HG02943 (cell line): ENCODE measurements at regions not wholly inside any gene's neighbourhood (a gene's known extent, or its start where the extent isn't known, plus 50 kb on each side); places are given as distances from the start of the nearest gene placed in this dataset.

Experiments used
- ATAC-seq: cut with Tn5 transposase; IDR thresholded peaks from one replicate; pipeline ENCODE4 v1.9.1; 2021; ENCODE audit warnings: mild to moderate bottlenecking, low read depth, moderate library complexity; ENCODE audit not compliant: unreplicated experiment

DNA sequence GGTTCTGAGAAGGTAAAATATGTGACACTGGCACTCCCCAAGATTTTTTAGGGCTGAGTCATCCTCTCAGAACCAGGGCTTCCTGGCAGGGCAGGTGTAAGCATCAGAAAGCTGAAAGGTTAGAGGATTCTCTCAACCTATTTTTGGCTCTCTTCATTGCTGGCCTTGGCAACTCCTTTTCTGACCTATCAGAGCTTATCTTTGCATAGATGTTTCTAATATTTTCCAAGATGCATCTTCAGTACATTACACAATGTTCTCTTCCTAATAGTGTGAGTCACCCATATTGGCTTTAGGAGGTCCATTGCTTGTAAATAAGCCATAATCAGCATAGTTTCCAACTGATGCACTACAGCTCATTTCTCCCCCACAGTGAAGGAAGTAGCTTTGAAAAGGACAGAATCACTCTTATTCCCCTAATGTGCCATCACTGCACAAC, 2008.4 kb upstream of the PIK3C3 start:
- ATAC-seq, result no peak

DNA sequence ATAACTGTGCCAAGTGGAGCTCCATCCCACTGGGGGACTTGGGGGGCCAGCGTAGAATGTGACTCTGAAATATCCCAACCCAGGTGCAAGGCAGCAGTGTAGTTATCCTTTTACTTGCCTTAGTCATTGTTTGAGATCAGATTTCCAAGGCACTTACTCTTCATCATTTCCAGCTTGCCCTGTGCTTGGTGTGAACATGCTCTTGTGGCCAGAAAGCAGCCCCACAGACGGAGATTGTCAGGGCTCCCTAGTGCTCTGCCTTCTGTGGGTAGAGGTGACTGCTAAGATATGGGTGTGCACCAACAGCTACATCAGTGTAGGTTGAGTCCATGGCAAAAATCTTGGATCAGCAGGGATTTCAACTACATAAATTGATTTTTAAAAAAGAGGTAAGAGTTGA, 2010.0 kb upstream of the PIK3C3 start:
- ATAC-seq, result no peak

DNA sequence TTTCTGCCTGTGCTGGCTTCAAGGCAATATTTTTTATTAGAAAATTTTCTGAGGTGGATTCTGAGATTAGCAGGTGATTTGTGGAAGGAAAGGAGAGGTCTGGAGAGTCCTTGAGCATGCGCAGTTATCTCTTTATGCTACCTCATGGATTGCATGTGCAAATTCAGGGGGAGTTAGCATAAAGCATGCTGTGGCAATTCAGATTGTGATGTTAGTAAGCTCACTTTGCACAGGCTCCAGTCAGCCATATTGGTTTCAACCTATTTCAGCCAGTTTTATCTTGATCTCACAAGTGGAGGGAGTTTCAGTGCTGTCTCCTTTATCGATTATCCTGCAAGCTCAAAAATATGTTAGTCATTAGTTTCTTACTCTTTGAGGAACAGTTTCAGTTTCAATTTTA, 2012.3 kb upstream of the PIK3C3 start:
- ATAC-seq, result no peak

DNA sequence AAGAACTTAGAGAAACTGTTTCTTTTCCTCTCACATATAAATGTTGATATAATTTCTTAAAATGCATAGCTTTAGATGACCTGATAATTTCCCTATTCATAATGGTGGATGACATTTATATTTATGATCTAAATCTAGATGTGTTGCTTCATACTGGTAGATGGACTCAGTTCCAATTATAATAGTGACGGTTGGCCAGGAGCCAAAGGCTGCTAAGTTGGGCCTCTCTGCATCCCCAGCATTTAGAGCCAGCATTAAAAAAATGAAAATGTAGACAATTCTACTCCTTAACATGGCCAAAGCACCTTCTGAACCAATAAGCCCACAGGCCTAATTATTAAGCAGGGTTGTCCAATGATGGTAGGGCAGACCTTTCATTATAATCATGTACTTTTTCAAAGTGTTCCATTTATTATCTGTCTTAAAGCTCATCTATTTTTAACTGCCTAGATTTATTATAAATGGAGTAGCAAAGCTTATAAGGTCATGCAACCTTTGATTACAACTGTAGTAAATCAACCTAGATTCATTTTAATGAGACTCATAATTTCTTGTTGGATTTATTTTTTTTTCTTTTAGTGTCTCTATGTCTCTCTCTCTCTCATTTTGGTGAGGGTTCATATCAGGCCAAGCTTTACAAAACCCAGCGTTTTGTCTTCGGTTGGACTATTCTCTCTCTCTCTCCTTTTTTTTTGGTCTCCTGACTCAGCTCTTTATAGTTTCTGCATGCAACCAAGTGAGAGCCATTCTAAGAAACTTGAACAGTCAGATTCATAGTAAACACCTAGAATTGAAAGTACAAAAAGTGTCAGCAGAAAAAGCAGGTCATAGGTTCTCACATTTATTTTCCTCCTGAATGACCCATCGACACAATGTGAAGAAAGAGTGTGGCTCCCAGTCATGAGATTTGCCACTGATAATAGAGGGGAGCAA, 2016.1 kb upstream of the PIK3C3 start:
- ATAC-seq, result no peak

DNA sequence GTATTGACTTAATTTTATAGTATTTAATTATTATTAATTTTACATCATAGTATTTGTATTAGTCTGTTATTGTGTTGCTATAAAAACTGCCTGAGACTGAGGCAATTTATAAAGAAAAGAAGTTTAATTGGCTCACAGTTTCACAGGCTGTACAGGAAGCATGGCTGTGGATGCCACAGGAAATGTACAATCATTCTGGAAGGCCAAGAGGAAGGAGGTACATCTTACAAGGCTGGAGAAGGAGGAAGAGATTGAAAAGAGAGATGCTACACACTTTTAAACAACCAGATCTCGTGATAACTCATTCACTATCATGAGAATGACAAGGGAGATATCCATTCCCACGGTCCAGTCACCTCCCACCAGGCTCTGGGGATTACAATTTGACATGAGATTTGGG, 2019.4 kb upstream of the PIK3C3 start:
- no peak for ATAC-seq

DNA sequence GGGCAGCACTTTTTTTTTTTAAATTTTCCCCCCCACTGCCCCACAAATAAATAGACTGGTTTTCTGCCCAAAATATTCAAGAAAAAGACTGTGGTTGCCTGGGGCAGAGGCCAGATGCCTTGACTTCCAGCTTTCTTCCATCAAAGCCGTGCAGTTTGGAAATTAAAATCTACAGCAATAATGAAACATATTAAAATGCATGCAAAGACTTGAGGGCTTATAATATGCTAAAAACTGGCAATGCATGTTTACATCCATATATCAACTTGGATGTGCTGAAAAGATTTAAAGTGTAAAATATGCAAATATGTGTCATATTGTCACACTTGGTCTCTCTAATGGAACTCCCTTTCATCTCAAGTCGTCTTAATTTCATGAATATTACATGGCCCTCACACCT, 2036.2 kb upstream of the PIK3C3 start:
- ATAC-seq, result no peak

DNA sequence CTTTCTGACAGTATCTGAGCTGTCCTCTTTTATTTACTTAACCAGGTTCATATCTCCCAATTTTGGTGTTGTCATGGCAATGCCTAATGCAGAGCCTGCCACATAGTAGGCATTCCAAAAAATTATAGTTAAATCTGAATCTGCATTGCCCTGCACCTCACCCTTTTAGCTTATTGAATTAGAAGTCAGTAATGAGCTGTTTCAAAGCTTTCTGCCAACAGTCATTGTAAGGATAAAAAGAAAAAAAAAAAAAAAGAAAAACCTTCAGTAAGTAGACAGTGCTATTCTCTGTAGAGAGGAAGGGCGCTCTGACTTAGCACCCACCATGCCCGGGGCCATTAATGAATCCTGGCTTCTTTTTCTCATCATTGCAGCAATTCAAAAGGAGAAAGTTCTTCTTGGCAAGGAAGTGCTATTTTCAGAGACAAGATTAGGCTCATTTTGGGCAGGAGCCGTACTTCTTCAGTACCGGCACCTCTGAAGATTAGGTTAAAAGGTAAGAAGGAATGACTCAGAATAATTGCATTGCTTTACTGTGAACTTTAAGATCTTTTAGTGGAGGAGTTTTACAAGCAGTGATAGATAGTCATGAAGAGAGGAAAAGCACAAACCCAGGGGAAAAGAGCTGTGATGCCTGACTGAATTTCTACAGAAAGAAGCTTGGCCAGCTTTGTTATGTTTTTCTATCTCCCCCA, 2041.2 kb upstream of the PIK3C3 start:
- ATAC-seq, result no peak

DNA sequence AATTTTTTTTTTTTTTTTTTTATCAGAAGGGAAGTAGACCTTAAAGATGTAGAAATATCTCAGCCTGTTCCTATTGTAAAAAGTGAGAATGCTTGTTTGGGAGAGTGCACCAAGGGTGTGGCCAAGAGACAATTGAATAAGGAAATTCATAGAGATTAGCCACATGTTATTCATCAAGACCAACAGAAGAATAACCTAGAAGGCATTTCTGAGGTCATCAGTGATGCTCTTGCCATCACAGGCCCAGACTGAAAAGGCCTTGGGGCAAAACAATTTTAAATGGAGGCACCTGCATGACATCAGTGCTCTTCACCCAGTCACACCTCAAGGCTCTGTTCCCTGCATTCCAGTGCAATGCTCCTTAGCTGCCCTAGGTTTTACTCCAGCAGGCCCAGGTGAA, 2043.3 kb upstream of the PIK3C3 start:
- ATAC-seq, result no peak

DNA sequence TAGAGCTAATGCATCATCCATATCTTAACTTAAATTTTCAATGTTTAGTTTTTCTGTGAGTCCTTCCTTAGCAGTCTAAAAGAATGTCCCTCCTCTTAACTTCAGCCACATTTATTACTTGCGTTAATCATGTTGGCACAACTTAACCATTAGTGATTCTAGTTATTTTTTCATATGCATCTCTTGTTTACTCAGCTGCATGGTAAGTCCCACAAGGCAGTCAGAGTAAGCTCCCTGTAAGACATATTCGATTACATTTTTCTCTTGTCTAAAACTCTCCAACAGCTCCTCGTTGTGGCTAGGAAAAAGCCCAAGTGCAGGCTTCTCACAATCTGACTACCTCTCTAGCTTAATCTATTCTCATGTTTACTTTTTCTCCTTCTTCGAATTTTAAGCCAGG, 2045.3 kb upstream of the PIK3C3 start:
- no peak for ATAC-seq

DNA sequence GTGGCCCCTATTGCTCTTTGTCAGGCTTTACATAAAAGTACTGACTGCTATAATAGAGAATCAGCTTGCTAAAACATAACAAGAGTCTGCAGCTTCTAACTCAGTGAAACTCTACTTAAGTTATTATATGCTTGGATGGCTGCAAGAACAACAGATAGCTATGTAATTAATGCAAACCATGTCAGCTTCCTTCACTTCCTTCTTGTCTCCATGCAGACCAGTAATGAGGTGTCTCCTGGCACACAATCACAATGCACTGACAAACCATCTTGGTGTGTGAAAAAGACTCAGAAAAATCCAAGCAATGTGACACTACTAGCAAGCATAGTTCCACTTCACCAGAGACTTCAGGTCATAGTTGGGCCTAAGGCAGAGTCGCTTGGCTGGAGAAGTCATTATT, 2068.9 kb upstream of the PIK3C3 start:
- no peak for ATAC-seq

DNA sequence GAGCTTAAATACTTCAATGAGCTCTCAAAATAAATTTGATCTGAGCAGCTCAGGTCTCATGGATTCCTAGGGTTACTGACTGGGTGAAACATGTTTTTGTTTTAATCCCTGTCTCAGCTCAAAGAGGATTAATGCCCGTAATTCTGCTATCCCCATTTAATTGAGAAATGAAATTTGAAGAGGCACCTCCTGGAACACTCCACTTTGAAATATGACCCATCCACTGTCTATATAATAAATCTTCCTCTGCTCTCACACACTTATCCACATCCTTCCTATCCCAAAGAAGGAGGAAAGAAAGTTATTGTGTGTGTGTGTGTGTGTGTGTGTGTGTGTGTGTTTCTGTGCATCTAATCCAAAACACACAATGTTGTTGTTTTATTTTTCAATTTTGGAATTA, 2082.4 kb upstream of the PIK3C3 start:
- no peak for ATAC-seq

DNA sequence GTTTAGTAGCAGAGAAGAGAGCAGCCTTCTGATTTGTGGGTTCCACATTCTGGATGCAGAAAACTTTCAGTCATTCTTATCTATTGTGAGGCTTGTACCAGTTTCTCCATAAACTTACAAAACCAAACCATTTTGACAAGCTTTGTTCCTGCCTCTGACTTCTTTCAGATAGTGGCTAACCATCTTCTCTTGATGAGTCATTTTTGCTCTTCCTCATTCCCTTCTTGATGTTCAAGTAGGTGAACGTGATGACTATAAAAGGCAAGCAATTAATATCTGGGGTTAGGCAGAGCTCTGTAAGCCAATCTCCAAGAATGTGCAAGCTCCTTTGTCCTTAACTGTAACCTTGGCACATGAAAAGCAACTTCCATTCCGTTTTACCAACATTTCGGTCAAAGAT, 2083.1 kb upstream of the PIK3C3 start:
- no peak for ATAC-seq

DNA sequence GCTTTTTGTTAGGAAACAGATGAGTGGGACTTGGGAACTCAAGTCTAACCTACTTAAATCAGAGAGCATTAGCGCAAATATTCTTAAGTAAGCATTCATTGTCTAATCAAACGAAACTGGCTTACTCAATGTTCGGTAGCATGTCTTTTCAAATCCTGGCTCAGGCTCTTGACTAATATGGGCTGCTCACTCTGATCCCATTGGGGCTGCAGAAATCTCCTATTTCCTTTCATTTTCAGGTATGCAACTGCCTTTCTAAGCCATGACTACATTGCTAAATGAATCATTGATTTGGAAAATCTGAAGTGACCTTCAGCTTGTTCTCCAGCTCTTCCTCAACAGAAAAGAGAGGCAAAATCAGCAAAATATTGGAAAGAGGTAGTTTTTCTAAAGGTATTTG, 2084.4 kb upstream of the PIK3C3 start:
- no peak for ATAC-seq

DNA sequence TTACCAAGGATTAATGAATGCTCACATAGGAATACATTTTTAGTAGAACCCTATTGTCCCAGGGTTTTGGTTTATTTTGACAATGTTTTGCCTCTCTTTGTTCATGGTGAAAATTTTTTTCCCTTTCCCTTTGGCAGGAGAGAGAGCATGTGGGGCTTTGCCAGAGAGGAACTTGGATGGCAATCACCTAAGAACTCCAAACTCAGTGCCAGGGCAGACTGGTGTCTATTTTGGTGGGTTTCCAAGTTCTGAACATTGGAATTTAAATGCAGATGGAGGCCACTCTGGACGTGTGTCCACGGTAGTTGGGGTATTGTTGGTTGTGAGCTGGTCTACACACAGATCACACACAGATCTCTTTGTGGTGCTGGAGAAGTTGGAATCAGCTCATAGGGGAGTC, 2091.1 kb upstream of the PIK3C3 start:
- no peak for ATAC-seq

DNA sequence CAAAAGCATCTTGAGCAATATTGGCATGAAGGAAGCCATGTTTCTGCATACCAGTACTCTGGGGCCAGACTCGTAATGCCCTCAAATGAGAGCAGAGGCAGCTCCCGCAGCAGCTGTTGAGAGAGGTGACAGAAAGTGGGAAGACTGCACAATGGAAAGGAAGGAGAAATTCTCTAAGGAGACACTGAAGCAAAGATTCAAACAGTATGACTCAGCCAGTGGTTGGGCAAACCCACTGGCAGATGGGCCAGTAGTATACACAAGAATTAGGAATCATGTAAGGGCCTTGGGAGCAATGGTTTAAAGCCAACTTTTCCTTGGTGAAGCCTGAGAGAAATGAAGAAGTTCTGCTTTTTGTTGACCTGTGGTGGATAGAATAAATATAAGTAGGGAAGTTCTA, 2092.7 kb upstream of the PIK3C3 start:
- ATAC-seq, result no peak

DNA sequence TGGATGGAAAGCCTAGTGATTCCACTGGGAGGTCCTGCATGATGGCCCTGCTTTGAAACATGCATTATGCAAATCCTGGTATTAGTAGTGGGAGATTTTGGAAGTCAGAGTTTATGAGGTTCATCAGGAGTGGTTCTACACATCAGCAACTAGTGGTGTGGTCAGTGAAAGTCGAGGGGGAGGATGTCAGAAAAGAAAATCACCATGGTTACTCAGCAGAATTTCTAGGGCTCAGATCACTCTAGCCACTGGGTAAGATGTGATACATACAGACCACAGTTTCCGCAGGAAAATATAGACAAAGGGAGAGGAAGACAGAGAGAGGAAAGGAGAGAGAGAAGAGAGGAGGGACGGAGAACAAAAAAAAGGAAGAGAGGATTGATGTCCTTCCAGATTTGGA, 2100.7 kb upstream of the PIK3C3 start:
- ATAC-seq, result no peak

DNA sequence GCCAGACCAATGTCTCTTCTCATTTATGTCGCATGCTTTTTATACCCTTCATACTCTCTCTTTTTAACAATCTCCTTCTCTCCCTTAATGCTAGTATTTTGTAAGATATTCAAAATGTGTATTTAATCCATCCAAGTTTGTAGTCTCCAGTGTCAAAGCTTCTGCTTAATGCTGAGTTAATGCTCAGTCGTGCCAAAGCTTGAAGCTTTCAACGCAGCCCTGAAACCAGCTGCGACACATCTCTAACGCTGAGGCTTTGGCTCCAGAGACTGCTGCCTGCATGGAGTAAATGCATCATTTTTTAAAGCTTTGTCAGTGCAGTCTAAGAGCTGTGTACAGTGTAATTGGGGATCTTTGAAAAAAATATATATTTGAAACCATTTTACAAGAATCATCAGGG, 2108.8 kb upstream of the PIK3C3 start:
- no peak for ATAC-seq

DNA sequence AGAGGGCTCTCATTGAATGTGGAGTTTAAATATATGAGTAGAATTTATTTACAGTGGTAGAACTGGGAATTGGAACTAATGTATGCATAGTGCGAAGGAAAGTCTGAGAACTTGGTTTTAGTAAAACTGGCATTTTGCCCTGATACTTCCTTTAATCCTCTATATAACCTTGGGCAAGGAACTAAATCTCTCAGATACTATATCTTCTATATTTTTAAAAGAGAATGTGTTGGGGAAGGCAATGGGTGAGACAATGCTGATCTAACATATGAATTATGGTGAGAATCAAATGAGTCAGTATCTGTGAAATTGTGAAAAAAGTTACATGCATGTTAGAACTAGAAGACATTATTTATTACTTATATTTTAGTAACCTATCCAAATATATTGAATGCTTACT, 2109.4 kb upstream of the PIK3C3 start:
- no peak for ATAC-seq

DNA sequence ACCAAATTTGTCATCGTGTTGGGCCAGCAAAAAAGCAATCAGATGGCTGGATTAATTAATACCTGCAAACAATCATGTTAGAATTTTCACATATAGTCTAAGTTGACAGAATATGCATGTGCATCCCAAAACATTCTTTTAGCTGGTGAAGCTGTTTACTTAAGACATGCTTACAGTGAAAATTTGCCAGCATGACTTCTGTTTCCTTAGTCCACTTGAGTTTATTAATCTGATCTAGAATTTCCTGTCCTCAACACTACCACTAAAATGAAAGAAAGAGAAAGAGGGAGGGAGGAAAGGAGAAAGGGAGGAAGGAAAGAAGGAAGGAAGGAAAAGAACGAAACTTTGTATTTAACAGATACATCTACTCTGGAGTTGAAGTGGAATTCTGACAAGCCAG, 2109.9 kb upstream of the PIK3C3 start:
- no peak for ATAC-seq

DNA sequence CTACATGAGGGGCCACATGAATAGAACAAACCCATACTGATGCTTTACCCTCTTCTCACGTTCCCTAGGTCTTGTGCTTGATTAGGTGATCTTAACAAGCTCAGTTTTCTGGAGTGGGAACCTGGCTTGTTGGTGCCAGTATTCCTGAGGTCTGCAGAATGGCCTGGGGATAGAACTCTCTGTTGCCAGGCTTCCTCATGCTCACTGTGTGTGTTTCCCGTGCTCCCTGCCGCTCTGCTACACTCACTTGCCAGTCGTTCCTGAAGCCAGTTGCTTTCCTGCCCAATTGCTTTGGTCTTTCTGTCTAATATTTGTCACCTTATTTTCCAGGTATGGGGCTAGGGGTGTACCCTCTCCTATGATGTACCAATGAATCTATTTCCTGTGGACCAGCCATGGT, 2111.5 kb upstream of the PIK3C3 start:
- no peak for ATAC-seq

DNA sequence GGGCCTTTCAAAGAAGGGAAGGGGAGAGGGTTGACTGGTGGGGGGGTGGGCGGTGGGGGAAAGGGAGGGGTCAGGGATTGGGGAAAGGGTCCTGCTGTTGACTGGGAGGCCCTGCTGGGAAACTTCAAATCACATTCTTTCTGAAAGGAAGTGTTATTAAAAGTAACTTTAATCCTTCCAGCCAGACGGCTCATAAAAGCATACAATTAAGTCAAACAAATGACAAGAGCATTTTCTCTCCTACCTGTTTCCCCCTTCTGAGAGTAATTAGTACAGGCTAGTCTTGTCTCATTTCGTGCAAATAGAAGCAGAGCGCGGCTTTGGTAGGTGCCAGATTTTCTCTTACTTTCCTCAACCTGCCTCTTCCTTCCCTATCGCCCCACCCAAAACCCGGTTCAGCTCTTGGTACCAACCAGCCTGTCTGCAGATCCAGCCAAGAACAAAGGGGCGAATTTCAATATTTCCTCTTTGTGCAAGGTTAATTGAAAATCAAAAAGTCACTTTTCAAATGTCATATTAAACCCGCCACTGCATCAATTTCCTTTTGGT, 2112.6 kb upstream of the PIK3C3 start:
- no peak for ATAC-seq
